ENCODE measurements at regions not wholly inside any gene's neighbourhood (a gene's known extent, or its start where the extent isn't known, plus 50 kb on each side); places are given as distances from the start of the nearest gene placed in this dataset.

GRCh38 chr10:61318429-61318828 is 134.8 kb downstream of the TMEM26 start:
- DNase-seq (ENCODE audit: low spot score): no peak

GRCh38 chr10:61317706-61318105 is 135.5 kb downstream of the TMEM26 start:
- DNase-seq (ENCODE audit: low spot score): no peak

GRCh38 chr10:61316676-61317265 is 136.4 kb downstream of the TMEM26 start:
- DNase-seq (ENCODE audit: low spot score): no peak

GRCh38 chr10:61314273-61314672 is 138.9 kb downstream of the TMEM26 start:
- no peak for DNase-seq (ENCODE audit: low spot score)

GRCh38 chr10:61313460-61313859 is 139.7 kb downstream of the TMEM26 start:
- no peak for DNase-seq (ENCODE audit: low spot score)

- no peak for DNase-seq (ENCODE audit: low spot score)
Observed at GRCh38 chr10:61304746-61305145, 148.4 kb downstream of the TMEM26 start.

GRCh38 chr10:61302124-61302523 is 151.1 kb downstream of the TMEM26 start:
- DNase-seq (ENCODE audit: low spot score): no peak

- no peak for DNase-seq (ENCODE audit: low spot score)
Observed at GRCh38 chr10:61301575-61301974, 151.6 kb downstream of the TMEM26 start.

- no peak for DNase-seq (ENCODE audit: low spot score)
Observed at GRCh38 chr10:61299841-61300240, 153.3 kb downstream of the TMEM26 start.

GRCh38 chr10:61299156-61299555 is 154.0 kb downstream of the TMEM26 start:
- no peak for DNase-seq (ENCODE audit: low spot score)

GRCh38 chr10:61298194-61298593 is 155.0 kb downstream of the TMEM26 start:
- no peak for DNase-seq (ENCODE audit: low spot score)

- DNase-seq (ENCODE audit: low spot score): no peak
Observed at GRCh38 chr10:61296161-61296560, 157.0 kb downstream of the TMEM26 start.

- no peak for DNase-seq (ENCODE audit: low spot score)
Observed at GRCh38 chr10:61294131-61294530, 159.1 kb downstream of the TMEM26 start.

- DNase-seq (ENCODE audit: low spot score): no peak
Observed at GRCh38 chr10:61289813-61290212, 163.4 kb downstream of the TMEM26 start.

- DNase-seq (ENCODE audit: low spot score): no peak
Observed at GRCh38 chr10:61286686-61287085, 166.5 kb downstream of the TMEM26 start.

- no peak for DNase-seq (ENCODE audit: low spot score)
Observed at GRCh38 chr10:61285749-61286148, 167.4 kb downstream of the TMEM26 start.

- no peak for DNase-seq (ENCODE audit: low spot score)
Observed at GRCh38 chr10:61284222-61284890, 168.8 kb downstream of the TMEM26 start.

- no peak for DNase-seq (ENCODE audit: low spot score)
Observed at GRCh38 chr10:61283481-61284221, 169.5 kb downstream of the TMEM26 start.

GRCh38 chr10:61283066-61283465 is 170.1 kb downstream of the TMEM26 start:
- DNase-seq (ENCODE audit: low spot score): no peak

GRCh38 chr10:61280303-61280702 is 172.9 kb downstream of the TMEM26 start:
- no peak for DNase-seq (ENCODE audit: low spot score)

GRCh38 chr10:61279400-61279799 is 173.8 kb downstream of the TMEM26 start:
- no peak for DNase-seq (ENCODE audit: low spot score)

GRCh38 chr10:61278556-61278955 is 174.6 kb downstream of the TMEM26 start:
- no peak for DNase-seq (ENCODE audit: low spot score)

GRCh38 chr10:61272781-61273180 is 180.4 kb downstream of the TMEM26 start:
- no peak for DNase-seq (ENCODE audit: low spot score)

Measured in left forelimb (tissue), 1 donor.